Esophagus muscularis mucosa (tissue), 4 donors: ENCODE measurements at regions not wholly inside any gene's neighbourhood (a gene's known extent, or its start where the extent isn't known, plus 50 kb on each side); places are given as distances from the start of the nearest gene placed in this dataset.

Experiments
- DNase-seq: peaks from one replicate; pipeline ENCODE4 v3.0.0-alpha.2; 2017; ENCODE audit errors: extremely low spot score
- H3K27ac ChIP-seq, 4 donors: fragments of 200-600 bp; sonication (generic); replicated peaks in 1 of 4; 1 replicate in 3 of 4; 2 replicates in 1 of 4; pipeline ENCODE4 v1.5.1; 2016 to 2019; ENCODE audit warnings: mild to moderate bottlenecking in 1 of 4
- H3K27me3 ChIP-seq, 4 donors: fragments of 200-600 bp; sonication (generic); one replicate each; pipeline versions ENCODE4 v1.5.1 to v1.6.0; 2016 to 2019
- H3K36me3 ChIP-seq, 4 donors: fragments of 200-600 bp; sonication (generic); one replicate each; pipeline ENCODE4 v1.5.1; 2016 to 2019
- H3K4me1 ChIP-seq, 4 donors: fragments of 200-600 bp; sonication (generic); one replicate each; pipeline ENCODE4 v1.5.1; 2016 to 2019
- H3K4me3 ChIP-seq, 4 donors: fragments of 200-600 bp; sonication (generic); 1 replicate in 2 of 4; 2 replicates in 2 of 4; pipeline ENCODE4 v1.5.1; 2016 to 2019; ENCODE audit warnings: mild to moderate bottlenecking in 4 of 4, moderate library complexity in 1 of 4
- H3K9me3 ChIP-seq, 4 donors: fragments of 200-600 bp; sonication (generic); 1 replicate in 3 of 4; 2 replicates in 1 of 4; pipeline ENCODE4 v1.5.1; 2016 to 2019
- CTCF ChIP-seq, 3 experiments: fragments of 200-600 bp in 2 of 3; fragments of 450-650 bp in 1 of 3; sonication (generic) in 2 of 3; IDR thresholded peaks; one replicate each; pipeline ENCODE4 v1.5.1; 2017 to 2019; ENCODE audit warnings: antibody characterized with exemption in 3 of 3, mild to moderate bottlenecking in 2 of 3, moderate library complexity in 1 of 3
- EP300 ChIP-seq: sonication (generic); formaldehyde crosslinking; IDR thresholded peaks from one replicate; pipeline ENCODE4 v1.6.1; 2017; ENCODE audit warnings: antibody characterized with exemption
- POLR2A ChIP-seq: fragments of 450-650 bp; IDR thresholded peaks from one replicate; pipeline ENCODE4 v1.6.1; 2017; ENCODE audit warnings: antibody characterized with exemption, moderate library complexity, mild to moderate bottlenecking, low read depth
- POLR2AphosphoS5 ChIP-seq, 2 donors: sonication (generic); formaldehyde crosslinking; IDR thresholded peaks; one replicate each; pipeline ENCODE4 v1.6.1; 2017; ENCODE audit warnings: antibody characterized with exemption in 2 of 2
- WGBS: methylation state at CpG from one replicate; pipeline ENCODE4 v1.1.5; 2018; 5-methylcytosine and 5-hydroxymethylcytosine counted together
- intact Hi-C: fragments of 100-400 bp; cut with DNase I; formaldehyde crosslinking; loops from one replicate; pipeline ENCODE4 v1.15.1; 2023

DNA sequence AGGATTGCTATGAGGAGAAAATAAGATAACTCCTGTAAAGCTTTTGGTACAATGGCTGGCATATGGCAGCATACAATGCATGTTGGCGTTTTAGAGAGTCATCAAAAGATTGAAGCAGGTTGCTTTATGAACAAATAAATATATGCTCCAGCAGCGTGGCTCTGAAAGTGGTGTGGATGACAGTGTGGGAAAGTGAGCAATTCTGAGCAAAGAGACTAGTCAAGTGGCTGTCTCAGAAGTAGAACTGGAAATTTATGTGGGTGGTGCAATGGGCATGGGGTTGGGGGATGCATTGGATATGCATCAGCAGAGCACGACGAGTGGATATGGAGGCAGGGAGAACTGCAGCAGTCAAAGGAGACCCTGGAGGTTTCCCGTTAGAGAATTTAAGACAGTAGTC lies 66.2 kb upstream of the PHACTR2 start:
- Histone ChIP-seq H3K4me3 (no peak overlapping the region), H3K4me1 (peaks cover 0 to 11% (median 2%) of the 10 kb centered on the region in 4 donors), H3K9me3 (no peaks in the 10 kb centered on the region), H3K27me3 (no peaks in the 10 kb centered on the region), H3K27ac (no peak overlapping the region), H3K36me3 (no peaks in the 10 kb centered on the region)
- 95% methylated on average over 5 of the region's 5 CpGs for WGBS
- TF ChIP-seq POLR2AphosphoS5 (IDR thresholded peaks at IDR 0.05) = no peak
- no peak for TF ChIP-seq POLR2A
- TF ChIP-seq CTCF (IDR thresholded peaks at IDR 0.05) = no peak
- intact Hi-C loops = no loop called here
- DNase-seq = no peak

DNA sequence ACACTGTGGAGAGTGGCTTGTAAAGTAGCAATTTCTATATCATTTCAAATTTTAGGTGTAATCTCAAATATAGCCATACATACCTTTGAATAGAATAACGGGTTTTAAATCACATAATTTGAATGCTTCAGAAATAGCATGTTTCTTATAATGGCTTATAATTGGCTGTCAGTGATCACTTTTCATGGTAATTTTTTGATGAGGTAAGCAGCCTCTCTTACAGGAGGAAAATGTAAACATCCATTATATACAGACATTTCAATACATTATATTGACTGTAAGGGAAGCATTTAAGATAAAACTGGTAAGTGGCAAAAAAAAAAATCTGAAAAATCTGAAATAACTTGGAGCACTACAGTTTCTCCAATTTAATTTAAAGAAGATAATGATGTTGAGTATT lies 67.8 kb upstream of the PHACTR2 start:
- WGBS = 81% methylated on average over 1 of the region's 1 CpG

DNA sequence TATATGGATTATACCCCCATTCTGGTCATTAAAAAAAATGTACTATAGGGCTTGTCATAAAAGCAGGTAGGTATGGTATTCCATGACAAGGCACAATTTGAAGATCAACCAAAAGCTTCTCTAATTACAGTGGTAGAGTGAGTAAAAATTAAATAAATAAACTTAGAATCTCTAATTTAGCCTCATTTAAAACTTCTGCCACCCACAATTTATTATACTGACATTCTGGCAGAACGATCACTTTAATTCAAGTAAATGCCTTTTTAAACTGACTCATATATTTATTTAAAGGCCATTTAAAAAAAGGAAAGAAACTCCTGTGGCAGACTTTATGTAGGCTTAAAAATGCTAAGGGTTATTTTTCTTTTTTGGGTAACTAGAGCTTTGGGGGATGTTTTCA lies 68.3 kb upstream of the PHACTR2 start:
- H3K27ac ChIP-seq = no peak overlapping the region
- no peaks in the 10 kb centered on the region for H3K9me3 ChIP-seq
- no peaks in the 10 kb centered on the region for H3K27me3 ChIP-seq
- H3K4me3 ChIP-seq = no peak overlapping the region
- H3K4me1 ChIP-seq = peaks cover 0 to 11% (median 2%) of the 10 kb centered on the region in 4 donors
- no peaks in the 10 kb centered on the region for H3K36me3 ChIP-seq
- no peak for DNase-seq
- WGBS = 47% methylated on average over 1 of the region's 1 CpG
- TF ChIP-seq POLR2A = no peak
- no peak for TF ChIP-seq POLR2AphosphoS5 (IDR thresholded peaks at IDR 0.05)
- TF ChIP-seq CTCF (IDR thresholded peaks at IDR 0.05) = no peak
- TF ChIP-seq EP300 = no peak
- intact Hi-C loops = no loop called here

More for the DNA sequence above, 67.8 kb upstream of the PHACTR2 start:
- DNase-seq = no peak
- H3K27me3 ChIP-seq = no peaks in the 10 kb centered on the region
- no peak overlapping the region for H3K4me3 ChIP-seq
- TF ChIP-seq CTCF (IDR thresholded peaks at IDR 0.05) (no peak), POLR2A (no peak), EP300 (no peak), POLR2AphosphoS5 (IDR thresholded peaks at IDR 0.05) (no peak)
- no peak overlapping the region for H3K27ac ChIP-seq
- no peaks in the 10 kb centered on the region for H3K36me3 ChIP-seq
- H3K9me3 ChIP-seq = no peaks in the 10 kb centered on the region
- peaks cover 0 to 11% (median 2%) of the 10 kb centered on the region in 4 donors for H3K4me1 ChIP-seq
- intact Hi-C loops = no loop called here

GRCh38 chr6:143608906-143609305 lies 68.9 kb upstream of the PHACTR2 start:
- intact Hi-C loops = no loop called here
- H3K27me3 ChIP-seq = no peaks in the 10 kb centered on the region
- H3K4me3 ChIP-seq = no peak overlapping the region
- no peaks in the 10 kb centered on the region for H3K36me3 ChIP-seq
- no peak for DNase-seq
- no peaks in the 10 kb centered on the region for H3K9me3 ChIP-seq
- WGBS = 95% methylated on average over 5 of the region's 5 CpGs
- TF ChIP-seq POLR2A = no peak
- no peak for TF ChIP-seq EP300
- no peak for TF ChIP-seq POLR2AphosphoS5 (IDR thresholded peaks at IDR 0.05)
- TF ChIP-seq CTCF (IDR thresholded peaks at IDR 0.05) = no peak
- H3K27ac ChIP-seq = no peak overlapping the region
- H3K4me1 ChIP-seq = peaks cover 0 to 11% (median 2%) of the 10 kb centered on the region in 4 donors

DNA sequence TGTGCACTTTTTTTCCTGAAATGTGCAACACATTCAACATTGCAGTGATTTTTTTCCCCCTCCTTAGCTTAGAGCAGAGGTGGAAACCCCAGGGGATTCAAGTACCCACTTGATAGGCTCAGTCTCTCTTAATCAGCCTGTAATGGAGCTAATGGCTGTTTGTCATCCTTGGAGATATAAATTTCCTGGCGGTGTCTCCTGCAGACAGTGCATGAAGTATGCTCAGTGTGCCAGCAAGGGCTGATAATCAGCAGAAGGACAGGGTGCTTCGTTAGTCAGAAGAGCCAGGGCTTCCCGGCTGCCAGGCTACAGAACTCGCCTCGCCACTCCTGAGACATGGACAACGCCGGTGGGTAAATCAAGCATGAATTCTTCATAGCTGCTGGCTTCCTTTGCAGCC lies 69.8 kb upstream of the PHACTR2 start:
- no peak for TF ChIP-seq CTCF (IDR thresholded peaks at IDR 0.05)
- no peak for TF ChIP-seq POLR2AphosphoS5 (IDR thresholded peaks at IDR 0.05)
- TF ChIP-seq EP300 = no peak
- no peak for TF ChIP-seq POLR2A
- H3K27ac ChIP-seq = no peak overlapping the region
- H3K9me3 ChIP-seq = no peaks in the 10 kb centered on the region
- intact Hi-C loops = no loop called here
- H3K4me3 ChIP-seq = no peak overlapping the region
- H3K27me3 ChIP-seq = no peaks in the 10 kb centered on the region
- 82% methylated on average over 7 of the region's 7 CpGs for WGBS
- no peaks in the 10 kb centered on the region for H3K36me3 ChIP-seq
- H3K4me1 ChIP-seq = peaks cover 0 to 11% (median 2%) of the 10 kb centered on the region in 4 donors
- no peak for DNase-seq
